HEK293 (cell line): ENCODE measurements at regions not wholly inside any gene's neighbourhood (a gene's known extent, or its start where the extent isn't known, plus 50 kb on each side); places are given as distances from the start of the nearest gene placed in this dataset.
A peak's percentile ranks its signal among the peaks of the same experiment; 100 is the strongest.

Experiments
- CTCF ChIA-PET: fragments of 350-600 bp; formaldehyde crosslinking; extraction: SDS; loops from one replicate; lab custom pipeline; 2021; ENCODE audit warnings: antibody characterized with exemption; lab: Yijun Ruan, JAX
- POLR2A ChIA-PET: fragments of 300-600 bp; formaldehyde crosslinking; extraction: SDS; loops from one replicate; lab custom pipeline; 2020; ENCODE audit warnings: antibody characterized with exemption, inconsistent platforms; lab: Yijun Ruan, JAX
- H3K27ac ChIP-seq: fragments of 200-500 bp; sonication (Bioruptor generic); 2 replicates; pipeline ENCODE4 v1.5.1; 2014; ENCODE audit warnings: low read depth, low read length, control low read depth, inconsistent platforms; ENCODE audit errors: extremely low read depth
- H3K36me3 ChIP-seq, 2 experiments: fragments of 200-500 bp in 1 of 2; sonication (Bioruptor generic) in 1 of 2; 1 replicate in 1 of 2; 2 replicates in 1 of 2; pipeline ENCODE4 v1.5.1; 2014 to 2017; ENCODE audit warnings: inconsistent platforms in 2 of 2, low read length in 2 of 2; ENCODE audit not compliant: control insufficient read depth in 2 of 2, insufficient read depth in 1 of 2
- H3K4me1 ChIP-seq: fragments of 200-500 bp; sonication (Bioruptor generic); 2 replicates; pipeline ENCODE4 v1.5.1; 2014; ENCODE audit warnings: mild to moderate bottlenecking, low read length, inconsistent platforms; ENCODE audit not compliant: control insufficient read depth, insufficient read depth
- H3K4me3 ChIP-seq: 2 replicates; pipeline ENCODE4 v1.5.1; 2011; ENCODE audit warnings: low read depth, mild to moderate bottlenecking, control low read depth, low read length, moderate library complexity
- H3K9me3 ChIP-seq: fragments of 200-500 bp; sonication (Bioruptor generic); 2 replicates; pipeline ENCODE4 v1.5.1; 2014; ENCODE audit warnings: low read depth, low read length, inconsistent platforms; ENCODE audit not compliant: control insufficient read depth, insufficient read depth
- CTCF ChIP-seq: fragments of 450-650 bp; formaldehyde crosslinking; IDR thresholded peaks from 2 replicates; pipeline ENCODE4 v1.5.1; 2016; ENCODE audit warnings: missing biosample characterization, missing genetic modification characterization
- KLF16 ChIP-seq: fragments of 450-650 bp; formaldehyde crosslinking; IDR thresholded peaks from 2 replicates; pipeline ENCODE4 v1.5.1; 2017; ENCODE audit warnings: missing biosample characterization, missing genetic modification characterization
- PRDM10 ChIP-seq: fragments of 450-650 bp; formaldehyde crosslinking; IDR thresholded peaks from 2 replicates; pipeline ENCODE4 v1.5.1; 2016; ENCODE audit warnings: missing biosample characterization, missing genetic modification characterization
- TCF7L2 ChIP-seq: IDR thresholded peaks from 2 replicates; pipeline ENCODE4 v1.6.1; 2011; ENCODE audit warnings: low read depth, mild to moderate bottlenecking, inconsistent platforms, low read length, moderate library complexity, borderline replicate concordance
- WT1 ChIP-seq: fragments of 450-650 bp; formaldehyde crosslinking; IDR thresholded peaks from 2 replicates; pipeline ENCODE4 v1.5.1; 2016; ENCODE audit warnings: missing biosample characterization, missing genetic modification characterization
- ZNF239 ChIP-seq: fragments of 450-650 bp; formaldehyde crosslinking; IDR thresholded peaks from 2 replicates; pipeline ENCODE4 v1.5.1; 2016; ENCODE audit warnings: missing biosample characterization, missing genetic modification characterization
- ZNF433 ChIP-seq: fragments of 450-650 bp; formaldehyde crosslinking; IDR thresholded peaks from 2 replicates; pipeline ENCODE4 v1.5.1; 2016; ENCODE audit warnings: missing biosample characterization, missing genetic modification characterization, low read depth
- ZNF530 ChIP-seq: fragments of 450-650 bp; formaldehyde crosslinking; IDR thresholded peaks from 2 replicates; pipeline ENCODE4 v1.5.1; 2016; ENCODE audit warnings: low read depth, missing biosample characterization, missing genetic modification characterization
- ZNF654 ChIP-seq: fragments of 450-650 bp; formaldehyde crosslinking; IDR thresholded peaks from 2 replicates; pipeline ENCODE4 v1.5.1; 2016; ENCODE audit warnings: low read depth, missing biosample characterization, missing genetic modification characterization
- ZNF792 ChIP-seq: fragments of 450-650 bp; formaldehyde crosslinking; IDR thresholded peaks from 2 replicates; pipeline ENCODE4 v1.5.1; 2016; ENCODE audit warnings: missing biosample characterization, missing genetic modification characterization
- TF ChIP-seq, protein P1 (sequence below): sonication (generic); formaldehyde crosslinking; IDR thresholded peaks from 2 replicates; pipeline ENCODE4 v1.8.1; 2022; ENCODE audit warnings: mild to moderate bottlenecking, moderate library complexity, missing genetic modification reagents

DNA sequence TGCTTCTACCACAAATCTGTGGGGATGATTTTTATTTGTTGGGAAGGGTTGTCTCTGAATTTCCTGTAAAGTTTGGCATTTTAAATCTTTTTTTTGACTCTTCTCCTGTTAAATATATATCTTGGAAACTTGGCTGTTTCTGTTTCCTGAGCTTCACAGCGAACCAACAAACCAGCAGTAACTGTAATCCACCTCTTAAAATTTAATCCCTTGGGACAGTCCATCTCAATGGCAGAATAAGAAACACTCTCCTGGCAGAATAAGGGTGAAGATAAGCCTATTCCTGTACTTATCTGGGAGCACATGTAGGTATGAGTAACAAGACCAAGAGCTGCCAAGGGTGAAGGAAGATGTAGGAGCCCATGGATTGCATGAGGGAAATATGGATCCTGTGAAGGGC, 73.1 kb upstream of the RPS23 start:
- Histone ChIP-seq H3K9me3 (no peaks in the 10 kb centered on the region), H3K4me3 (no peak overlapping the region), H3K27ac (no peak overlapping the region)
- ChIA-PET POLR2A (no interaction called here), CTCF (interaction anchor here (0.7 to 2.8 kb wide), 8 partner anchors 39 to 1986 kb away, joined by 3 to 20 read pairs (median 3); no protein-coding TSS in a partner anchor)
- TF ChIP-seq TCF7L2 (no peak), PRDM10 (tag by site-specific recombination) (peak; percentile 32; the same call in 1 of the 2 replicates)
- TF ChIP-seq, all 188 proteins: peak for 1
- Histone ChIP-seq H3K4me1 (no peaks in the 10 kb centered on the region), H3K36me3 (no peaks in the 10 kb centered on the region)

DNA sequence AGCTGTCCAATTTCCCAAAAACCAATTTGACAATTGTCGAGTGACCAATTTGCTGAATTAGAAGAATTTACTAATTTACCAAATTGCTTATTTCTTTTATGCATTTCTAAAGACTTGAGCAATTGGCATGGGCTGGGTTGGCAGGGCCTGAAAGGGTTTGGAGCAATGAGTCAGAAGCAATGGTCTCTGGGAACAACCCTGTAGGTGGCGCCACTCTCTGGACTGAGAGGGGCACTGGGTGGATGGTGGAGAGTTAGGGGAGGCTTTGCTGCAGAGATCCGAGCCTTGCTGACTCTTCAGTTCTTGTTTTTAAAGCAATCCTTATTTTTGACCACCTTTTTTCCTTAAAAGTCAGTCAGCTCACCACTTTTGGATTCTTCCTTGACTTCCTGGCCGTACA, 71.5 kb upstream of the RPS23 start:
- TF ChIP-seq WT1 (tag by site-specific recombination), result no peak
- peak; percentile 25; the same call in 1 of the 2 replicates for TF ChIP-seq CTCF
- TF ChIP-seq KLF16 (tag by site-specific recombination), result no peak
- TF ChIP-seq ZNF654, result peak; percentile 32
- no peak overlapping the region for H3K4me3 ChIP-seq
- no peaks in the 10 kb centered on the region for H3K9me3 ChIP-seq
- H3K4me1 ChIP-seq, result no peaks in the 10 kb centered on the region
- ChIA-PET CTCF (interaction anchor here (0.6 to 2.8 kb wide), 16 partner anchors 8 to 1066 kb away, joined by 3 to 20 read pairs (median 3); no protein-coding TSS in a partner anchor), POLR2A (no interaction called here)
- no peaks in the 10 kb centered on the region for H3K36me3 ChIP-seq
- no peak overlapping the region for H3K27ac ChIP-seq

GRCh38 chr5:82348784-82349425, 70.8 kb upstream of the RPS23 start:
- ChIA-PET CTCF (interaction anchor here (0.6 to 1.9 kb wide), 12 partner anchors 8 to 1065 kb away, joined by 3 to 7 read pairs (median 3); no protein-coding TSS in a partner anchor), POLR2A (no interaction called here)
- no peak for TF ChIP-seq ZNF433 (tag by site-specific recombination)
- no peak for TF ChIP-seq ZNF239 (tag by site-specific recombination)
- no peak for TF ChIP-seq ZNF792 (tag by site-specific recombination)
- TF ChIP-seq, protein P1, sequence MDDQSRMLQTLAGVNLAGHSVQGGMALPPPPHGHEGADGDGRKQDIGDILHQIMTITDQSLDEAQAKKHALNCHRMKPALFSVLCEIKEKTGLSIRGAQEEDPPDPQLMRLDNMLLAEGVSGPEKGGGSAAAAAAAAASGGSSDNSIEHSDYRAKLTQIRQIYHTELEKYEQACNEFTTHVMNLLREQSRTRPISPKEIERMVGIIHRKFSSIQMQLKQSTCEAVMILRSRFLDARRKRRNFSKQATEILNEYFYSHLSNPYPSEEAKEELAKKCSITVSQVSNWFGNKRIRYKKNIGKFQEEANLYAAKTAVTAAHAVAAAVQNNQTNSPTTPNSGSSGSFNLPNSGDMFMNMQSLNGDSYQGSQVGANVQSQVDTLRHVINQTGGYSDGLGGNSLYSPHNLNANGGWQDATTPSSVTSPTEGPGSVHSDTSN (CRISPR knock-in tag), result no peak
- no peak for TF ChIP-seq ZNF530 (tag by site-specific recombination)
- no peak overlapping the region for H3K27ac ChIP-seq
- H3K9me3 ChIP-seq, result no peaks in the 10 kb centered on the region
- H3K4me3 ChIP-seq, result no peak overlapping the region
- no peaks in the 10 kb centered on the region for H3K36me3 ChIP-seq
- H3K4me1 ChIP-seq, result no peaks in the 10 kb centered on the region
